GM19395 (cell line): ENCODE measurements at regions not wholly inside any gene's neighbourhood (a gene's known extent, or its start where the extent isn't known, plus 50 kb on each side); places are given as distances from the start of the nearest gene placed in this dataset.
"Not testable (repeated sequence)": the region's sequence is repeated elsewhere in the genome, so short reads cannot be mapped to it uniquely, and the experiment has no call there.

Source experiments
- ATAC-seq: cut with Tn5 transposase; IDR thresholded peaks from one replicate; pipeline ENCODE4 v1.9.1; 2021; ENCODE audit warnings: mild to moderate bottlenecking, moderate library complexity; ENCODE audit not compliant: unreplicated experiment

- no peak for ATAC-seq
Observed at GRCh38 chr5:96112123-96112670, 150.5 kb upstream of the ELL2 start.

- ATAC-seq: no peak
Observed at GRCh38 chr5:96111080-96111756, 149.6 kb upstream of the ELL2 start.

GRCh38 chr5:96110300-96110699 lies 148.6 kb upstream of the ELL2 start:
- ATAC-seq: no peak

GRCh38 chr5:96108629-96109028 lies 147.0 kb upstream of the ELL2 start:
- ATAC-seq: not testable (repeated sequence)

DNA sequence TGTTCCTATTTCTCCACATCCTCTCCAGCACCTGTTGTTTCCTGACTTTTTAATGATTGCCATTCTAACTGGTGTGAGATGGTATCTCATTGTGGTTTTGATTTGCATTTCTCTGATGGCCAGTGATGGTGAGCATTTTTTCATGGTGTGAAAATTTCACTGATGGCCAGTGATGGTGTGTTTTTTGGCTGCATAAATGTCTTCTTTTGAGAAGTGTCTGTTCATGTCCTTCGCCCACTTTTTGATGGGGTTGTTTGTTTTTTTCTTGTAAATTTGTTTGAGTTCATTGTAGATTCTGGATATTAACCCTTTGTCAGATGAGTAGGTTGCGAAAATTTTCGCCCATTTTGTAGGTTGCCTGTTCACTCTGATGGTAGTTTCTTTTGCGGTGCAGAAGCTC lies 142.2 kb upstream of the ELL2 start:
- ATAC-seq: not testable (repeated sequence)

DNA sequence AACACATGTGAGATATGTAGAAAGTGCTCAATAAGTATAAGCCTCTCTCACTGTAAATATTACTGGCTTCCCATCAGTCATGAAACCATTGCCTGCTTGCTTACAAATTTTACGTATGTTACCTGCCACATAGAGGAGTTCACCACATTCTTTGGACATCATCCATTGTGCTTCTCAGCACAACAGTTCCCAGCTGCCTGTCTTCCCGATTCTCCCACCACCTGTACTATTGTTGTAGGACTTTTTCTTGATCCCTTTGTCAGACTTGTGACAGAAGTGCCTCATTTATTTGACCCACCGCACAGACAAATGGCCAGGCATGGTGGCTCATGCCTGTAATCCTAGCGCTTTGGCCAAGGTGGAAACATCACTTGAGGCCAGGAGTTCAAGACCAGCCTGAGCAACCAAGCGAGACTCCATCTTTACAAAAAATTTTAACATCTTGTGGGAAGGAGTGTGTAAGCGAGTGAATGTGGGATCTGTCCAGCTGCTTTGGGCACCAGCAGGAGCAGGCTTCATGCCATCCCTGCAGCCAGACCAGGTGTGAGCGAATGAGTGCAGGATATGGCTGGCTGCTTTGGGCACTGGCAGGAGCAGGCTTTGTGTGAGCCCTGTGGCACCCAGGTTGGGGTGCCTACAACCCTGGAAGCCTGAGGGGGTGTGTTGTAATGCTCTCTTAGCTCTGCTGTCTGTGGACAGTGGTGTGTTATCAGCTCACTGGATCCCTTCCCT lies 139.9 kb upstream of the ELL2 start:
- ATAC-seq: no peak

- ATAC-seq: not testable (repeated sequence)
Observed at GRCh38 chr5:96097488-96097887, 135.8 kb upstream of the ELL2 start.

GRCh38 chr5:96096724-96097123 lies 135.1 kb upstream of the ELL2 start:
- ATAC-seq: no peak

DNA sequence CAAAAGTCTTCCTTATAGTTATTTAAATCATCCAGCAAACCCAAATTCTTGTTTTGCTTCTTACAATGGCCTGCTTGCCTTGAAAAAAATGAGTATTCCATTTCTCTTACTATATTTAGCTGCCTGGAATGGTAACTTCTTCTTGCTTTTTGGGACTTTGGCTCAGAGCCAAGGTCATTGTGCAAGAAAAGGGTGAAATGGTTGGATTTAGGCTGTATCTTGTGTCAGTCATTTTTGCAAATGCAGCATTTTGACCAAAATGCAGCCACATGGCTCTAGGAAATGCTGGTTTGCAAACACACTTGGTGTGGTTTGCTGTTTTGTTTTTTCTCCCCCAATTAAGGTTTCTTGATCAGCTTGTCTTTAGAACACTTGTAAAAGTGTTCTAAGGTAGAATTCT lies 133.3 kb upstream of the ELL2 start:
- ATAC-seq: no peak

GRCh38 chr5:96093890-96094381 lies 132.3 kb upstream of the ELL2 start:
- no peak for ATAC-seq

DNA sequence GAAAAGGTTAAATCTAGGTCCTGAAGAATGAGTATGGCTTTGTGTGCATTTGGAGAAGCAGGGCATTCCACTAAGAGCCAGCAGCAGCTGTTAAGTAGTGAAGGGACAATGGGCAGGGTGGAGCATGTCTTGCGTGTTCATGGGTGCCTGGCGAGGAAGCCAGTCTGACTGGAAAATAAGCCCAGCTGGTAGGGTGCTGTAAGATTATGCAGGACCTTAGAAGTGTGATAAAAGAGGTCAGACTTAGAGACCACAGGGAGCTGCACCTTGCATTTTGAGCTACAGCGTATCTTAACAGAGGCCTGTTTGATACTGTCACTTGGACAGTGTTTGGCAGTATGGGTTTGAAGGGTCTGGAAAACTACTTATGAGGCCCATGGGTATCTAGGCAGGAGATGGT lies 131.7 kb upstream of the ELL2 start:
- ATAC-seq: no peak

DNA sequence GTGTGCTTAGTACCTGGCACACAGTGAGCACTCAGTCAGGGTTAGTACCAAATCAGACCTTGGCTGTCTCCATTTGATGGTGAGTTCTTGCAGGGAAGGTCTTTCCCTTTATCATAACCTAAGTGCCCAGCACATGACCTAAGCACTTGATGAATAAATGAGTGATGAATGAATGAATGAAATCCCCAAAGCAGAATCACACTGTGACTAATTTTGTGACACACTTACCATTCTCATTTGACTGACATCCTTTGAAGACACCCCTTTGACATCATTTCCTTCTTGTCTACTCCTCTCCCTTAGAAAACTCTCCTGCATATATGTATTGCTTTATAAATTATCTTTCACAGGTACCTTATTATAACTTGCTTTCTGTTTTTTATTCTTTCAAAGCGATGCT lies 130.2 kb upstream of the ELL2 start:
- no peak for ATAC-seq

DNA sequence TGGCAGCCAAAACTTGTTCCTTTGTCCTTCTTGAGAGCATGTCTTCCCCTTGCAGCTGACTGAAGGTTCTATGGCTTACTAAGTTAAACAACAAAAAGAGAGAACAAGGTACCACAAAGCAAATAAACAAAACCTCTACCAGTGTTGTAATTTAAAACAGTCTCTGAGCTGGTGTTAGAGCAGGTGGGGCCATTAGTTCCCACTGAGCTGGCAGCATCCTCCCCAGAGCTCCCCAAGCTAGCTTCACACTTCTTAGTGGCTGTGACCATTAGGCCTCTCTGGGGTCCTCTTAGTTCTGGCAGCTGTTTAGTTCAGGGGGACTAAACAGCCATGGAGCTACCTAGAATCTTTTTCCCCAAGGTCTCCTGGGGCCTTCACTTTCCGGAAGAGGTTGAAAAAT lies 128.6 kb upstream of the ELL2 start:
- no peak for ATAC-seq

GRCh38 chr5:96088706-96089498 lies 127.3 kb upstream of the ELL2 start:
- no peak for ATAC-seq

- no peak for ATAC-seq
Observed at GRCh38 chr5:96087939-96088338, 126.3 kb upstream of the ELL2 start.

DNA sequence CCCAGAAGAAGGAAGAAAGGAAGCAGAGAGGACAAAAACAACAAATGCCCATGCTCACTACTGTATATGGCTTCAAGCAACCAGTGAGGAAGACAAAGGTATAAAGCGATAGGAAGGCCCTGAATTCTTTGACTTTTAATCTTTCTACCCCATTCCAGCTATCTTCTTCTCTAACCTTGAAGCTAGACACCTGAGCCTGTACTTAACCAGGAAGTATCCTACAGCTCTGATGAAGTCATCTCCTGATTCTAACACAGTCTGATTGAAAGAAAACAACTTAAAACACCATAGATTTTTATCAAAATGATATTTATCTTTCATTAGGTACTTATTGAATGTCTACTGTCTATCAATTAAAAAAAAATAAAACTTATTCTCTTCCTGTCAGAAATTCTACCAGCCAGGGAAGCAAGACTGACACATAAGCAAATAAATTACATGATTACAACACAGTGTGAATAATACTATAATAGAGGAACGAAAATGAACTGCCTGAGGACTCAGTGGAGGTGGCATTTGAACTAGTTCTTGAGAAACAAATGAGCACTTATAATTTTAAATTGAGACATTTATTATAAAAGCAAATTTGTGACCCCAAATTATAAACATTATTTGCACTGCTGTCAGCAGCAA lies 123.3 kb upstream of the ELL2 start:
- ATAC-seq: no peak

DNA sequence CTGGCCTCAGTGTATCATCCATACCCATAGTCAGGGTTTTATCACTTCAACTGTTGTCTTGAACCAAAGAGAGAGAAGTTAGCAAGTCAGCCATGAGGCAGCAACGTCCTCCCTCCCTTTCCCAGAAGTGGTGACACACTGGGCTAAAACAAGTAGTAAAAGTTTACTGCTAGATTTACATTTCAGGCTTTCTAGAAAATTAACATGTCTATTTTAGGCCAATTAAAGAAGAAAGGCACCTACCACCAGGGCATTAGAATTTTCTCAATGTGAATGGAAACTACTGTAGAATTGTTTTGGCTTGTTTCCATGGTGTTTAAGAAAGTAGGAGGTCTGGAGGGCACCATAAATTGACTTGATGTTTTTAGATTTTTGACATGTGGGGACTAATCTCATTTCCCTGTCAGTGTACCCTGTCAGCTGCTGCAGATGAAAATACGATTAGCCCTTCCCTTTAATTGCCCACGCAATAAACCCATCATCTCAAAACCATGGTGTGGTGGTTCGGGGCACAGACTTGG lies 121.8 kb upstream of the ELL2 start:
- ATAC-seq: no peak

GRCh38 chr5:96081276-96081858 lies 119.7 kb upstream of the ELL2 start:
- no peak for ATAC-seq

DNA sequence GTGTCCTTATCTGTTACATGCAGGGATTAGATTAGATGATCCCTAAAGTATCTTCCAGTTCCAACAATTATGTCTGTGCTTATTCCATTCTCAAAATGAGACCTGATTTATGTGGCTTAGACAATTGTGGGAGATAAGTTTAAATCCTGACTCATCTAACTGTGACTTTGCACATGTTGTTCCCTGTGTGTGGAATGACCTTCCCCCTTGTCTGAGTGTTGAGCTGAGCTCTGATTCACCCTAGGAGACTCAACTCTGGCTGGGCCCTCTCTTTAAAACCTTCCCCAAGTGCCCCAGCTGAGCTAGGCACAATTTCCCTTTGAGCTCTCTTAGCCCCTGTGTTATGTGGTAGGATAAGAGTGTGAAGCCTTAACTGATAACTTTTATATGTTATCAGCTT lies 118.9 kb upstream of the ELL2 start:
- no peak for ATAC-seq

GRCh38 chr5:96079962-96080361 lies 118.3 kb upstream of the ELL2 start:
- no peak for ATAC-seq
